ENCODE measurements at regions not wholly inside any gene's neighbourhood (a gene's known extent, or its start where the extent isn't known, plus 50 kb on each side); places are given as distances from the start of the nearest gene placed in this dataset.

GRCh38 chr16:66292241-66292935 is 74.1 kb upstream of the CDH5 start:
- ATAC-seq (no peak), DNase-seq (ENCODE audit: low spot score) (peak; percentile 28)
- intact Hi-C loops (cut with DNase I), result no loop called here

DNA sequence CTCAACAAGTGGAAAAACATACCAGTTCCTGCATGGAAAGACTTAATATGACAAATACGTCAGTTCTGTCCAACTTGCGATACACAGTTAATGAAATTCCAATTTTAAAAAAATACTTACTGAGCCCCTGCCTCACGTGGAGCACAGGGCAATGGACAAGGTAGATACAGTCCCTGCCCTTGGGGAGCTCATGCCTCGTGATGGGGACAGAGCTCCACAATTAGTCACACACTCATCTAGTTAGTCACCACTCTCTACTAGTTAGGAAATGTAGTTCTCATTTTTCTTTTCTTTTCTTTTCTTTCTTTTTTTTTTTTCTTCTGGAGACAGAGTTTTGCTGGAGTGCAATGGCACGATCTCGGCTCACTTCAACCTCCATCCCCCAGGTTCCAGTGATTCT is 74.7 kb upstream of the CDH5 start:
- ATAC-seq (no peak), DNase-seq (ENCODE audit: low spot score) (no peak)
- intact Hi-C loops (cut with DNase I), result no loop called here

GRCh38 chr16:66290431-66290830 is 76.1 kb upstream of the CDH5 start:
- peak; percentile 14 for DNase-seq (ENCODE audit: low spot score)
- no peak for ATAC-seq
- intact Hi-C loops (cut with DNase I), result no loop called here

DNA sequence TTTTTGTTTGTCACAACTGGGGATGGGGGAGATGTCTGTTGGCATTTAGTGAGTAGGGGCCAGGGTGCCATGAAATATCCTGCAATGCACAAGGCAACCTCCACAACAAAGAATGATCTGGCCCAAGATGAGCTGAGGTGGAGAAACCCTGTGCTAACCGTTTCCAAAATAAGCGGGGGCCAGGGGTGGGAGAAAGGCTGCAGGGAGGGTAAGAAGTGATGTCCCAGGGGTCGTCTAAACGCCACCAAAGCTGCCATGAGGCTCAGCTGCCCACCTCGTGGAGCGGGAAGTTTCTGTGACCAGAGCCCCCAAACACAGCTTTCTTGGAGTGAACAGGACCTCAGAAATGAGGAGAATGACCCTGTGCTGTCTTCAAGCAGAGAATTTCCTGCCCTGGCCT is 76.5 kb upstream of the CDH5 start:
- intact Hi-C loops (cut with DNase I), result no loop called here
- DNase-seq (ENCODE audit: low spot score), result peak; percentile 7
- no peak for ATAC-seq

DNA sequence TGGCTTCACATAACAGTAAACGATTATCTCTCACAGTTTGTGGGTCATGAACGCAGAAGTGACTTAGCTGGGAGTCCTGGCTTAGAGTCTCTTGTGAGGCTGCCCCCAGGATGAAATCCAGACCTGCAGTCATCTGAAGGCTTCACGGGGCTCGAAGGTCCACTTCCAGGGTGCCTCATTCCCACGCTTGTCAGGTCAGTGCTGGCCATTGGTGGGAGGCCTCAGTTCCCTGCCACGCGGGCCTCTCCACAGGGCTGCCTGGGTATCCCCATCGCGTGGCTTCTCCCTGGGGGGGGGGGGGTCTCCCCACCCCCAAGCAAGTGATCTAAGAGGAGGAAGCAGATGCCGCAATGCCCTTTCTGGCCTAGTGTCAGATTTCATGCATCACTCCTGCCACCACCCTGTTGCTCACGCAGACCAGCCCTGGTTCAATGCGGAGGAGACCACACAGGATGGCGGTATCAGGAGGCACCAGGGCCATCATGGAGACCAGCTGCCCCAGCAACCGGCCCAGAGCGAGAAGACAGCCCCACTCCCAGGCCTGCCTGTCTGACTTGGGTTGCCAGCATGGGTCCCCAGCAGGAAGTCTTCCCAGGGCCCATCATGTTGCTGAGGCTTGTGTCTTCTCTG is 77.3 kb upstream of the CDH5 start:
- peak; percentile 33 for DNase-seq (ENCODE audit: low spot score)
- intact Hi-C loops (cut with DNase I), result no loop called here
- ATAC-seq, result no peak

GRCh38 chr16:66287926-66288325 is 78.6 kb upstream of the CDH5 start:
- ATAC-seq, result no peak
- intact Hi-C loops (cut with DNase I), result no loop called here
- peak; percentile 19 for DNase-seq (ENCODE audit: low spot score)

- intact Hi-C loops (cut with DNase I), result no loop called here
- ATAC-seq (no peak), DNase-seq (ENCODE audit: low spot score) (no peak)
These were observed 79.1 kb upstream of the CDH5 start for GRCh38 chr16:66287416-66287815.

GRCh38 chr16:66286527-66286926 is 80.0 kb upstream of the CDH5 start:
- intact Hi-C loops (cut with DNase I), result no loop called here
- ATAC-seq (no peak), DNase-seq (ENCODE audit: low spot score) (no peak)

DNA sequence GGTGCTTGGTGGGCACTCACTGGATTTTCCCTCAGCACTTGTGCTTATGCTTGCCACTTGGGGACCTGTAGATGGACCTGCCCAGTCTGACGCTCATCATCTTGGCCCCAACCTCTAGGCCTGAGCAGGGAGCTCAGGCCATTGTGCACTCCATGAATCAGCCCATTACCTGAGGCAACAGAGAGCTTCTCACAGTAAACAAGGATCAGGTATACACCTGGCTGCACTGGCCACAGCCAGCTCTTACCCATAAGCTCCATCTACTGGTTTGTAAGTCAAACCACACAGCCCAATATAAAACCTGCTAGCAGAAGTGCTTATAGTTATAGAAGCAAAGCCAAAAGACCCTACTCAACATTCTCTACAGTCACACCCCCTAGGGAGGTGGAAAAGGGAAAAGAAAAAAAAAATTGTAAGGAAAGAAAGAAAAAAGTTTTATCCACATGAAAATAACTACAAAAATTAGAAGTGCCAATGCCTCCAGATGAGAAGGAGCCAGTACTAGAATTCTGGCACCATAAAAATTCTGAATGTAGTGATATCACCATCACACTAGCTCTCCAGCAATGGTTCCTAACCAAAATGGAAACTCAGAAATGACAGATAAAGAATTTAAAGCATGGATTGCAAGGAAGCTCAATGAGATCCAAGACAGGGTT is 87.8 kb upstream of the CDH5 start:
- ATAC-seq, result no peak
- DNase-seq (ENCODE audit: low spot score), result no peak
- intact Hi-C loops (cut with DNase I), result no loop called here

DNA sequence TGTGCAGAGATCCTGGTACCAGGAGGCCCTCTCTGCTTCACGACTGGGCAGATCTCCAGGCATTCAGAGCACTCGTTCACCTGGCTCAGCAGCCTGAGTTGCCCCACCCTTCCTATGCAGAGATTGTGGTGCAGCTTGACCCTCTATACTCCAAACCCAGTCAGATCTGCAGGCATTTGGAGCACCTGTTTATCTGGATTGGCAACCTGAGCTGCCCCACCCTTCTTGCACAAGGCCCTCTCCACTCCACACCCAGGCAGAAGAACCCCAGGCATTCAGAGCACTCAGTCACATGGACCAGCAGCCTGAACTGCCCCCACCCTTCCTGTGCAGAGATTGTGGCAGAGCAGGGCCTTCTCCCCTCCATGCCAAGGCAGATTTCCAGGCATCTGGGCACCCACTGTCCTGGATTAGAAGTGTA is 88.4 kb upstream of the CDH5 start:
- ATAC-seq (no peak), DNase-seq (ENCODE audit: low spot score) (no peak)
- intact Hi-C loops (cut with DNase I), result no loop called here

- intact Hi-C loops (cut with DNase I), result no loop called here
- ATAC-seq (no peak), DNase-seq (ENCODE audit: low spot score) (no peak)
These were observed 89.0 kb upstream of the CDH5 start for GRCh38 chr16:66277311-66278070.

DNA sequence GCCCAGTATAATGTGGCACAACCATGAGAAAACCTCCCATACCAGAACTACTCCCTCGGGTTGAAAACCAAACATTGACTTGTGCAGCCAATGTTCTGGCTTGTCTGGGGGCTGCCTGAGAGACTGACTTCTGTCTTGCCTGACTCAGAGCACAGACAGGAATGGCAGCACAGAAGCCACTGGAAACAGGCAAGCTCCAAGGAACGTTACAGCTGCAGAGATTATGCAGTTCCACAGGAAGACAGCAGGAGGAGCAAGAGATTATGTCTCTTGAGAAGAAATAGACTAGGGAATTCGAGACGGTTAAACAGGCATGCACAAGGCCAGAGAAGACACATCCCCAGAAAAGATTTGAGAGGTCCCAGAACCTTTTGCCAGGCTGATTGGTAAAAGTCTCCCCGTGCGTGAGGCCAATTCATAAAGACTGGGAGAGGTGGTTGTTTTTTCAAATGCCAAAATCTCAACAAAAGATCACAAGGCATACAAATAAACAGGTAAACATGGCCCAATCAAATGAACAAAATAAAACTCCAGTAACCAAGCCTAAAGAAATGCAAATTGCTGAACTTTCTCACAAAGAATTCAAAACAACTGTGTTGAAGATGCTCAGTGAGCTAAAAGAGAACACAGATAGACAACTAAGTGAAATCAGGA is 90.6 kb upstream of the CDH5 start:
- DNase-seq (ENCODE audit: low spot score), result no peak
- intact Hi-C loops (cut with DNase I), result no loop called here
- ATAC-seq, result no peak

- no peak for DNase-seq (ENCODE audit: low spot score)
- ATAC-seq, result no peak
- intact Hi-C loops (cut with DNase I), result no loop called here
These were observed 92.0 kb upstream of the CDH5 start for GRCh38 chr16:66274335-66275110.

DNA sequence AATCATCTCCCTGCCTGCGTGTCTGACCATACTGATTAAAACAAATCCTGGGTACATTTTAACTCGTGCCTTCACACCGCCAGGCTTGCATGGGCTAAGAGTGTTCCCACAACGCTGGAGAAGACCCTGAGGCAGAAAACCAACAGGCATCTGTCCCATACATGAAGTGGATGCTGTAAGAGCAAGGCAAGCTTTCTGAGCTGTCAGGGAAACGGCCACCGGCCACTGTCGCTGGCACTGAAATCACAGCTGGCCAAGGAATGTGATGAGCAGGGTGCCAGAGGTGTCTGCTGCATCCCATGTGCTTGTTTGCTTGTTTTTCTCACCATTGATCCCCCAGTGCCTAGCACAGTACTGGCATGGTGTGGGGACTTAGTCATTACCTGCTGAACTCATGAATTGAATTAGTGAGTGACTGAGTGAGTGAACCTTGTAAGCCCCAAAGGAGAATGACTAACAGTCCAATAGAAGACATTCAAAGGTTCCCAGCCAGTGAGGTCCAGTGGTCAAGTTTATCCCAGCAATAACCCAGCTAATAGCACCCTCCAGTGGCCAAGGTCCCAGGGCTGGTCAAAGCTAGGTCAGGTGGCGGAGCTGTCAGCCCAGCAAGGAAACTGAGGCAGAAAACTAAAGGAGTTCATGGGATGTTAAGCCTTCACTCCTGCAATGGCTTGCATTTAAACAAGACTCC is 92.7 kb upstream of the CDH5 start:
- DNase-seq (ENCODE audit: low spot score) (no peak), ATAC-seq (peak; percentile 36)
- intact Hi-C loops (cut with DNase I), result no loop called here

DNA sequence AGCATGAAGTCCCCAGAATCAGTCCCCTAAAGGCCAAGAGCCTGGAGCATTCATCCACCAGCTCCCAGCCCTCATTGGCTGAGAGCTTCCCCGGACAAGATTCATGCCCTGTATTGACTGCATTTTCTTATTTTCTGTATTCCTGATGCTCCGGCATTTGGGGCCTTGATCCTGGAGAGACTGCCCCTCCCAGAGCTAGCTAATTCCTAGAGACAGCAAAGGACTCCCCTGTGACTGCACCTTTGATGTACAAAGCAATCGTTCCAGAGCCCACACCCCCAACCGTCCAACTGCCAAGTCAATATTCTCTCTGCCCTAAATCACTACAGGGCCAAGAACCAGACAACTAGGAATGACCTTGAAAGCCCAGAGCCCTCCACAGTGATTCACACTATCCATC is 93.4 kb upstream of the CDH5 start:
- intact Hi-C loops (cut with DNase I), result no loop called here
- no peak for ATAC-seq

GRCh38 chr16:66272461-66272860 is 94.0 kb upstream of the CDH5 start:
- DNase-seq (ENCODE audit: low spot score), result no peak
- intact Hi-C loops (cut with DNase I), result no loop called here
- ATAC-seq, result no peak

More for the DNA sequence above, 93.4 kb upstream of the CDH5 start:
- DNase-seq (ENCODE audit: low spot score), result no peak

GRCh38 chr16:66271074-66272060 is 95.1 kb upstream of the CDH5 start:
- peak; percentile 42 for DNase-seq (ENCODE audit: low spot score)

More at GRCh38 chr16:66271074-66272060, 95.1 kb upstream of the CDH5 start:
- intact Hi-C loops (cut with DNase I), result no loop called here
- ATAC-seq, result no peak

Measured in sciatic nerve (tissue), 2 donors.